Loucy (cell line): ENCODE measurements at regions not wholly inside any gene's neighbourhood (a gene's known extent, or its start where the extent isn't known, plus 50 kb on each side); places are given as distances from the start of the nearest gene placed in this dataset.

Experiments used
- CTCF ChIP-seq: fragments of 200-600 bp; sonication (generic); conservative IDR thresholded peaks from 2 replicates; pipeline ENCODE4 v1.5.1; 2014; ENCODE audit warnings: mild to moderate bottlenecking, antibody characterized with exemption, low read length
- EZH2phosphoT487 ChIP-seq: fragments of 200-600 bp; IDR thresholded peaks from 2 replicates; pipeline ENCODE4 v1.6.1; 2018; ENCODE audit warnings: antibody characterized with exemption, mild to moderate bottlenecking, moderate library complexity, borderline replicate concordance

GRCh38 chr2:176535467-176536113 lies 266.3 kb downstream of the MTX2 start:
- no peak for TF ChIP-seq CTCF
- TF ChIP-seq EZH2phosphoT487 = no peak
